ENCODE measurements at regions not wholly inside any gene's neighbourhood (a gene's known extent, or its start where the extent isn't known, plus 50 kb on each side); places are given as distances from the start of the nearest gene placed in this dataset.

GRCh38 chr6:163643866-163644265 lies 229.3 kb downstream of the QKI start:
- in situ Hi-C loops (cut with MboI; ENCODE audit: low sequenced_read_pairs in 4 of 4): loop anchor here in 1 of 4 donors (25.0 kb wide), 1 partner anchor 1593 kb away; no protein-coding TSS in a partner anchor
- Histone ChIP-seq H3K4me1 (no peaks in the 10 kb centered on the region), H3K9me3 (no peaks in the 10 kb centered on the region), H3K27me3 (no peaks in the 10 kb centered on the region), H3K27ac (no peak overlapping the region), H3K4me3 (no peak overlapping the region), H3K36me3 (no peaks in the 10 kb centered on the region)
- TF ChIP-seq POLR2A (IDR thresholded peaks at IDR 0.05) (no peak), CTCF (IDR thresholded peaks at IDR 0.05 in 4 of 5, conservative IDR thresholded peaks at IDR 0.05 in 1 of 5) (no peak)
- no peak for ATAC-seq
- DNase-seq: no peak
- intact Hi-C loops (cut with DNase I; ENCODE audit: low total_unique reads): no loop called here

- Histone ChIP-seq H3K9me3 (no peaks in the 10 kb centered on the region), H3K27me3 (no peaks in the 10 kb centered on the region), H3K4me1 (no peaks in the 10 kb centered on the region), H3K27ac (no peak overlapping the region), H3K36me3 (no peaks in the 10 kb centered on the region), H3K4me3 (no peak overlapping the region)
- no peak for ATAC-seq
- no peak for TF ChIP-seq CTCF (IDR thresholded peaks at IDR 0.05 in 4 of 5, conservative IDR thresholded peaks at IDR 0.05 in 1 of 5)
- in situ Hi-C loops (cut with MboI; ENCODE audit: low sequenced_read_pairs in 4 of 4) (loop anchor here in 1 of 4 donors (25.0 kb wide), 1 partner anchor 1596 kb away; no protein-coding TSS in a partner anchor), intact Hi-C loops (cut with DNase I; ENCODE audit: low total_unique reads) (no loop called here)
- no peak for DNase-seq
These were observed 227.2 kb downstream of the QKI start for GRCh38 chr6:163641706-163642105.

GRCh38 chr6:163640641-163641040 lies 226.1 kb downstream of the QKI start:
- DNase-seq (no peak), ATAC-seq (no peak)
- no peak overlapping the region for H3K4me3 ChIP-seq
- H3K27me3 ChIP-seq: no peaks in the 10 kb centered on the region
- no peaks in the 10 kb centered on the region for H3K4me1 ChIP-seq
- H3K36me3 ChIP-seq: no peaks in the 10 kb centered on the region
- no peak overlapping the region for H3K27ac ChIP-seq
- intact Hi-C loops (cut with DNase I; ENCODE audit: low total_unique reads) (no loop called here), in situ Hi-C loops (cut with MboI; ENCODE audit: low sequenced_read_pairs in 4 of 4) (loop anchor here in 1 of 4 donors (25.0 kb wide), 1 partner anchor 1597 kb away; no protein-coding TSS in a partner anchor)
- TF ChIP-seq POLR2A (IDR thresholded peaks at IDR 0.05) (no peak), CTCF (IDR thresholded peaks at IDR 0.05 in 4 of 5, conservative IDR thresholded peaks at IDR 0.05 in 1 of 5) (no peak)
- H3K9me3 ChIP-seq: no peaks in the 10 kb centered on the region

GRCh38 chr6:163637524-163637923 lies 223.0 kb downstream of the QKI start:
- no peak for DNase-seq
- H3K9me3 ChIP-seq: no peaks in the 10 kb centered on the region
- in situ Hi-C loops (cut with MboI; ENCODE audit: low sequenced_read_pairs in 4 of 4): loop anchor here in 1 of 4 donors (25.0 kb wide), 1 partner anchor 1600 kb away; no protein-coding TSS in a partner anchor

More at GRCh38 chr6:163637524-163637923, 223.0 kb downstream of the QKI start:
- no peaks in the 10 kb centered on the region for H3K27me3 ChIP-seq
- no peak overlapping the region for H3K27ac ChIP-seq
- TF ChIP-seq CTCF (IDR thresholded peaks at IDR 0.05 in 4 of 5, conservative IDR thresholded peaks at IDR 0.05 in 1 of 5): no peak
- TF ChIP-seq POLR2A (IDR thresholded peaks at IDR 0.05): no peak
- no peak overlapping the region for H3K4me3 ChIP-seq
- no peaks in the 10 kb centered on the region for H3K4me1 ChIP-seq
- ATAC-seq: no peak
- intact Hi-C loops (cut with DNase I; ENCODE audit: low total_unique reads): no loop called here
- H3K36me3 ChIP-seq: no peaks in the 10 kb centered on the region

Data from gastrocnemius medialis (tissue), 4 donors.